NOMO-1 (cell line): ENCODE measurements at regions not wholly inside any gene's neighbourhood (a gene's known extent, or its start where the extent isn't known, plus 50 kb on each side); places are given as distances from the start of the nearest gene placed in this dataset.
"Not testable (repeated sequence)": the region's sequence is repeated elsewhere in the genome, so short reads cannot be mapped to it uniquely, and the experiment has no call there.

Source experiments
- DNase-seq, 2 experiments: peaks; one replicate each; lab custom pipeline; 2025; ENCODE audit not compliant: unreplicated experiment in 2 of 2; lab: John Stamatoyannopoulos, UW

DNA sequence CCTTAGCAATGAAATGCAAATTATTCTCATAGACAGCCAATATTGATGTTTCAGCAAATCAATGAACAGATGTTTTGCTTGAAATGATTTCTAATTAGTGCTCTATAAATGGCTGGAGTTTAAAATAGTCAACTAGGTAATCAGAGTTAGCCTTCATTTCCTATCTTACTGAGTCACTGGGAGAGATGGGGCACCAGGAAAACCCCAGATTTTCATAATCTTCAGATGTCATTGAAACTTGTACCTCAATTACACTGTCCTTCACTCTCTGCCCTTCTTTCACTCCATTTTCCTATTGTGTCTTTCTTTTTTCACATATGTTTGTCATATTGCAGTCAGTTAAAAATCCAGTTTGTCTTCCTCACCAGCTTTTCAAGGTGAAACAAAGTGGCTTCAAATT is 92.7 kb downstream of the C12orf75 start:
- DNase-seq, result no peak

DNA sequence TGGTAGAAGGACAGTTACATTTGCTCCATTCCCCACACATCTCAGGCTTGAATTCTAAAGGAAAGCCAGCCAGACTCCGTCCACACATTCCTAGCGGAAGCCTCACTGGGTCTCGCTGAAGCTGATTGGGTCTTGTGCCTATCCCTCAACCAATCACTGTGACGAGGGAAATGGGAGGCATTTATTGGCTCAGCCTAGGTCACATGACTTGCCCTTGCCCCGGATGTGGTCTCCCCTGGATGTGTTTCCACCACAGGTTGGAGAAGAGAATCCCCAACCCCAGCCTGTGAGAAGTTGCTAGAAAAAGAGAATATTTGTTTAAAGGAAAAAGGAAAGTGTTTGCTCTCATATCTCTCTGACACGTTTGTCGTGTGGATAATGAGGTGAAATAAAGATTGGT is 93.4 kb downstream of the C12orf75 start:
- no peak for DNase-seq

GRCh38 chr12:105425254-105426174 is 95.0 kb downstream of the C12orf75 start:
- no peak for DNase-seq

- DNase-seq, result no peak
Measured at GRCh38 chr12:105426766-105427165, 96.3 kb downstream of the C12orf75 start.

- no peak for DNase-seq
Measured at GRCh38 chr12:105427883-105428282, 97.4 kb downstream of the C12orf75 start.

GRCh38 chr12:105428793-105429395 is 98.4 kb downstream of the C12orf75 start:
- DNase-seq, result no peak

- DNase-seq, result no peak
Measured at GRCh38 chr12:105429511-105429910, 99.0 kb downstream of the C12orf75 start.

- no peak for DNase-seq
Measured at GRCh38 chr12:105431537-105432100, 101.1 kb downstream of the C12orf75 start.

- DNase-seq, result no peak
Measured at GRCh38 chr12:105433804-105434203, 103.3 kb downstream of the C12orf75 start.

DNA sequence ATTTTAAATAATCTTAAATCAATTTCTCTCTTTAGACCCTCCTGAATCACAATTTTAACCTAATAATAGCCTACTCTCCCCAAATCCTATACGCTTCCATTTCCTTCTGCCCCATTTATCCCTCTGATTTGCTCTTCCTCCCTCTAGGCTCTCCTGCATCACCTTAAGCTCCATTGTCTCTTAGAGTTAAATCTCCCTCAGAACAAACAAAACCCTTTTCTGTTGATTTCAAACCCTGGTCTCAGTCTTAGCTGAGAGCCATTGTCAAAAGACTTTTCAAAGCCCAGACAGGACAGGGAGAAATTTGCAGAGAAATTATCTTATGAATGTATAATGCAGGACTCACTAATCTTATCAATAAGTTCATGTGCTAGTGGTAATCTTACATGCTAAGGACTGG is 106.1 kb downstream of the C12orf75 start:
- DNase-seq, result no peak

DNA sequence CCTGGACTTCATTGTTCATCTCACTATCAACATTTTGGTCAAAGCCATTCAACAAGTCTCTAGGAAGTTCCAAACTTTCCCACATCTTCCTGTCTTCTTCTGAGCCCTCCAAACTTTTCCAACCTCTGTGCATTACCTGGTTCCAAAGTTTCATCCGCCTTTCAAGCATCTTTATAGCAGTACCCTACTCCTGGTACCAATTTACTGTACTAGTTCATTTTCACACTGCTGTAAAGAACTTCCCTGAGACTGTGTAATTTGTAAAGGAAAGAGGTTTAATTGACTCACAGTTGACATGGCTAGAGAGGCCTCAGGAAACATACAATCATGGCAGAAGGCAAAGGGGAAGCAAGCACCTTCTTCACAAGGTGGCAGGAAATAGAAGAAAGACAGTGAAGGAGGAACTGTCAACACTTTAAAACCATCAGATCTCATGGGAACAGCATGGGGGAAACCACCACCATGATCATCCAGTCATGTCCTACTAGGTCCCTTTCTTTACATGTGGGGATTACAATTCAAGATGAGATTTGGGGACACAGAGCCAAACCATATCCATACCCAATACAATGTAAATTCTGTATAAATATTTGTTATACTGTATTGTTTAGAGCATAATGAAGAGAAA is 109.7 kb downstream of the C12orf75 start:
- no peak for DNase-seq

GRCh38 chr12:105443802-105444652 is 113.5 kb downstream of the C12orf75 start:
- DNase-seq, result no peak

GRCh38 chr12:105444653-105445102 is 114.2 kb downstream of the C12orf75 start:
- no peak for DNase-seq

- DNase-seq, result no peak
Measured at GRCh38 chr12:105445249-105445648, 114.8 kb downstream of the C12orf75 start.

DNA sequence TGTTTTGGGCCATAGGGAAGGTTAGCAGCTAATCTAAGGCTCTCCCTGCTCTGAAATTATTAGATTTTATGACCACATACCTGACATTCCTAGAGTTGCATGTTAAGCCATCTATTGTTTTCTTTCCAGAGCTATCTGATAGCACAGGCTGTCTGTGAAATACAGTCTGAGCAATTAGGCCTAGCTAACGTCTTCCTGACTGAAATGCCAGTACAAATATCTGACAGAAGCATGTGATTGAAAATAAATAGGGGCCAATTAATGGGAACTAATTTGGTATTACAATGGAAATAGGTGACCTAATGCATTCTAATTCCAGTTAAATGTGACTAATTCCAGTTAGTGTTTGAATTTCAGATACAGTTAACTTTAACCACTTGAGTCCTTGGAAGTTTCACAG is 115.2 kb downstream of the C12orf75 start:
- no peak for DNase-seq

- DNase-seq, result not testable (repeated sequence)
Measured at GRCh38 chr12:105446460-105446859, 116.0 kb downstream of the C12orf75 start.

- no peak for DNase-seq
Measured at GRCh38 chr12:105449431-105449830, 118.9 kb downstream of the C12orf75 start.

- no peak for DNase-seq
Measured at GRCh38 chr12:105451211-105451610, 120.7 kb downstream of the C12orf75 start.

- DNase-seq, result no peak
Measured at GRCh38 chr12:105451798-105452197, 121.3 kb downstream of the C12orf75 start.

GRCh38 chr12:105453316-105453715 is 122.8 kb downstream of the C12orf75 start:
- no peak for DNase-seq
